Thyroid gland (tissue), 4 donors: ENCODE measurements at regions not wholly inside any gene's neighbourhood (a gene's known extent, or its start where the extent isn't known, plus 50 kb on each side); places are given as distances from the start of the nearest gene placed in this dataset.

Experiments
- CTCF ChIP-seq, 6 experiments: fragments of 200-600 bp in 3 of 6; fragments of 450-650 bp in 3 of 6; sonication (generic) in 3 of 6; IDR thresholded peaks; one replicate each; pipeline ENCODE4 v1.5.1; 2016 to 2019; ENCODE audit warnings: antibody characterized with exemption in 6 of 6, mild to moderate bottlenecking in 2 of 6, inconsistent platforms in 1 of 6, moderate library complexity in 1 of 6
- POLR2A ChIP-seq, 2 donors: fragments of 450-650 bp; IDR thresholded peaks; one replicate each; pipeline ENCODE4 v1.6.1; 2017; ENCODE audit warnings: antibody characterized with exemption in 2 of 2, mild to moderate bottlenecking in 2 of 2, moderate library complexity in 1 of 2

DNA sequence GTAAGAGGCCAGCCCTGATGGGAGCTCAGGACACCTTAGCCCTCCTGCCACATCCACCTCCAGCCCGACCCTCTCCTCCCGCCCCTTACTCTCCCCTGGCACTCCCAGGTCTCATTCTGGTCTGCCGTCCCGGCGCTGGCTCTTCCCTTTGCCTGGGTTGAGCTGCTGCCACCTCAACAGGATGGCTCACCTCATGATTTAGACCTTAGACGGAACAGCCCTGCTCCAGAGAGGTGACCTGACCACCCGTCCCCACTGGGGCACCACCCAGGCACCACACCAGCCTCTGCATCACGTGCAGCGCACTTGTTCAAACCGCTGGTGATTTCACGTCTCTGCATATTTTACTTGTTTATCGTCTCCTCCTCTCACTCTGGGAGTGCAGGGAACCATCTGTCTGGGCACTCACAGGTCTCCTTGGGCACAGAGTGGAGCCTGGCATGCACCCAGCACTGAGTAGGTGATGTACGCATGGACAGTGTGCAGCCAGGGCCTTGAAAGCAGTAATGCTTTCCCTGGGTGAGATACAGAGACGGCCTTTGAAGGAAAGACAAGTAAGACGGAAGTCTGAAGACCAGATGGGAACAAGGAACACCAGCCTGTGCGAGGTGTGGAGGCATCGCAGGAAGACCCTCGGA, 183.1 kb downstream of the KATNAL1 start:
- TF ChIP-seq CTCF (IDR thresholded peaks at IDR 0.05) (no peak), POLR2A (IDR thresholded peaks at IDR 0.05) (no peak)
